Endodermal cell (in vitro differentiated cells): ENCODE measurements at regions not wholly inside any gene's neighbourhood (a gene's known extent, or its start where the extent isn't known, plus 50 kb on each side); places are given as distances from the start of the nearest gene placed in this dataset.

Experiments
- DNase-seq: peaks from one replicate; pipeline ENCODE4 v3.0.0-alpha.2; 2017
- H3K27ac ChIP-seq: 2 replicates; pipeline ENCODE4 v1.5.1; 2013; ENCODE audit warnings: mild to moderate bottlenecking, low read depth, low read length, moderate library complexity
- H3K27me3 ChIP-seq: 2 replicates; pipeline ENCODE4 v1.6.1; 2013; ENCODE audit warnings: mild to moderate bottlenecking, low read length, moderate library complexity; ENCODE audit not compliant: insufficient read depth, control insufficient read depth, poor library complexity, severe bottlenecking
- H3K36me3 ChIP-seq: 2 replicates; pipeline ENCODE4 v1.7.0; 2013; ENCODE audit warnings: mild to moderate bottlenecking, low read length, moderate library complexity; ENCODE audit not compliant: control insufficient read depth, insufficient read depth
- H3K4me1 ChIP-seq: one replicate; pipeline ENCODE4 v1.7.0; 2013; ENCODE audit warnings: low read length; ENCODE audit not compliant: control insufficient read depth, insufficient read depth
- H3K4me3 ChIP-seq: 2 replicates; pipeline ENCODE4 v1.5.1; 2013; ENCODE audit warnings: mild to moderate bottlenecking, low read length, moderate library complexity
- H3K9ac ChIP-seq: 2 replicates; pipeline ENCODE4 v1.6.1; 2013; ENCODE audit warnings: mild to moderate bottlenecking, low read length, moderate library complexity; ENCODE audit not compliant: poor library complexity, severe bottlenecking; ENCODE audit errors: extremely low read depth
- H3K9me3 ChIP-seq: 2 replicates; pipeline ENCODE4 v1.6.1; 2013; ENCODE audit warnings: mild to moderate bottlenecking, low read length, moderate library complexity; ENCODE audit not compliant: control insufficient read depth
- H3K27ac Mint-ChIP-seq: 2 replicates; pipeline ENCODE4 v1.8.0; 2020; ENCODE audit warnings: mixed read lengths
- H3K27me3 Mint-ChIP-seq: 2 replicates; pipeline ENCODE4 v1.8.0; 2021; ENCODE audit warnings: mild to moderate bottlenecking, mixed read lengths; ENCODE audit not compliant: insufficient read depth
- H3K36me3 Mint-ChIP-seq: 2 replicates; pipeline ENCODE4 v1.8.0; 2020; ENCODE audit warnings: low read depth, mixed read lengths
- H3K4me1 Mint-ChIP-seq: 2 replicates; pipeline ENCODE4 v1.8.0; 2020; ENCODE audit warnings: mixed read lengths
- H3K4me3 Mint-ChIP-seq: 2 replicates; pipeline ENCODE4 v1.8.0; 2020; ENCODE audit warnings: mild to moderate bottlenecking, moderate library complexity, mixed read lengths
- H3K9me3 Mint-ChIP-seq: 2 replicates; pipeline ENCODE4 v1.8.0; 2020; ENCODE audit warnings: mild to moderate bottlenecking, mixed read lengths
- CTCF ChIP-seq: fragments of 200-600 bp; sonication (generic); conservative IDR thresholded peaks from 2 replicates; pipeline ENCODE4 v1.5.0; 2021; ENCODE audit warnings: antibody characterized with exemption, mild to moderate bottlenecking
- WGBS, 2 experiments: methylation state at CpG; one replicate each; pipeline versions ENCODE4 v1.1.5 to v1.1.7; 2013; ENCODE audit warnings: missing lambda C conversion rate in 2 of 2, mixed read lengths in 1 of 2; ENCODE audit not compliant: insufficient coverage in 1 of 2, insufficient read length in 1 of 2; 5-methylcytosine and 5-hydroxymethylcytosine counted together

GRCh38 chr15:30030345-30030744 is 52.4 kb upstream of the GOLGA8J start:
- 86 to 98% methylated on average over 7 to 8 of the region's 8 CpGs for WGBS, 2 experiments

DNA sequence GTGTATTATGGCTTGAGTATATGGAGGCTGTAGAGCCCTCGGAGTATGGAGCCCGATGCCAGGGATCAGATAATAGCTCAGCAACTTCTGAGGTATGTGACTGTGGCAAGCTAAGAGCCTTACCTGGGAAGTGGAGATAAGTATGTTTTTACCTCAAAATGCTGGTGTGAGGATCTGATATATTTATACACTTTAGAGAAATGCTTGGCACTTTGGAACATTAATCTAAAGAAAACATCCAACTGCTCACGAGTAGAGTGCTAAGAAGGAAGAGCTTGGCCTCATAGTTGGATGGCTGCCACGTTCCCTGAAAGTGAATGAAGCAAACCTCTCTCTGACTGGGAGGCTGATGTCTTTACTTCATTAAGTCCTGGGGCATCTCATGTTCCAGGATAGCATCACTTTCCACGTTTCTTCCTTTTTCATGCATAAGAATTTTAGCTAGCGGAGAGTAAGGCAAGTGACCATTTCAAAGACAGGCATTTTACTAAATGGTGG is 58.9 kb upstream of the GOLGA8J start:
- TF ChIP-seq CTCF: no peak
- no peaks in the 10 kb centered on the region for H3K4me1 Mint-ChIP-seq
- no peaks in the 10 kb centered on the region for H3K9me3 ChIP-seq
- no peak overlapping the region for H3K4me3 Mint-ChIP-seq
- no peak overlapping the region for H3K9ac ChIP-seq
- H3K4me3 ChIP-seq: no peak overlapping the region
- no peak overlapping the region for H3K27ac ChIP-seq
- no peaks in the 10 kb centered on the region for H3K27me3 Mint-ChIP-seq
- DNase-seq: no peak
- no peaks in the 10 kb centered on the region for H3K4me1 ChIP-seq
- no peaks in the 10 kb centered on the region for H3K36me3 ChIP-seq
- 91 to 100% methylated on average over 4 to 6 of the region's 6 CpGs for WGBS, 2 experiments
- no peaks in the 10 kb centered on the region for H3K9me3 Mint-ChIP-seq
- no peak overlapping the region for H3K27ac Mint-ChIP-seq
- H3K36me3 Mint-ChIP-seq: no peaks in the 10 kb centered on the region
- H3K27me3 ChIP-seq: no peaks in the 10 kb centered on the region

More at GRCh38 chr15:30030345-30030744, 52.4 kb upstream of the GOLGA8J start:
- TF ChIP-seq CTCF: no peak
- H3K9me3 Mint-ChIP-seq: peaks cover 8% of the 10 kb centered on the region
- Histone ChIP-seq H3K4me3 (no peak overlapping the region), H3K4me1 (no peaks in the 10 kb centered on the region), H3K27me3 (no peaks in the 10 kb centered on the region), H3K27ac (no peak overlapping the region), H3K9me3 (no peaks in the 10 kb centered on the region), H3K9ac (no peak overlapping the region), H3K36me3 (no peaks in the 10 kb centered on the region)
- H3K27ac Mint-ChIP-seq: no peak overlapping the region
- DNase-seq: no peak
- no peaks in the 10 kb centered on the region for H3K4me1 Mint-ChIP-seq
- no peaks in the 10 kb centered on the region for H3K36me3 Mint-ChIP-seq
- no peaks in the 10 kb centered on the region for H3K27me3 Mint-ChIP-seq
- H3K4me3 Mint-ChIP-seq: no peak overlapping the region

GRCh38 chr15:30010746-30011145 is 72.0 kb upstream of the GOLGA8J start:
- no peak overlapping the region for H3K4me3 ChIP-seq
- Mint-ChIP-seq H3K36me3 (no peaks in the 10 kb centered on the region), H3K9me3 (no peaks in the 10 kb centered on the region), H3K4me1 (no peaks in the 10 kb centered on the region), H3K27ac (no peak overlapping the region), H3K27me3 (peaks cover 2% of the 10 kb centered on the region), H3K4me3 (no peak overlapping the region)
- no peaks in the 10 kb centered on the region for H3K36me3 ChIP-seq
- H3K4me1 ChIP-seq: no peaks in the 10 kb centered on the region
- DNase-seq: no peak
- H3K27ac ChIP-seq: no peak overlapping the region
- no peaks in the 10 kb centered on the region for H3K27me3 ChIP-seq
- WGBS, 2 experiments: 80 to 100% methylated on average over 1 to 2 of the region's 2 CpGs
- H3K9me3 ChIP-seq: no peaks in the 10 kb centered on the region
- no peak overlapping the region for H3K9ac ChIP-seq
- no peak for TF ChIP-seq CTCF
